HepG2 (cell line): ENCODE measurements at regions not wholly inside any gene's neighbourhood (a gene's known extent, or its start where the extent isn't known, plus 50 kb on each side); places are given as distances from the start of the nearest gene placed in this dataset.

ENCODE experiments used
- NFATC3 ChIP-seq: sonication (generic); formaldehyde crosslinking; IDR thresholded peaks from 2 replicates; pipeline ENCODE4 v1.5.1; 2020; ENCODE audit warnings: mild to moderate bottlenecking, missing genetic modification reagents
- ZNF274 ChIP-seq: sonication (generic); formaldehyde crosslinking; IDR thresholded peaks from 2 replicates; pipeline ENCODE4 v1.5.1; 2020; ENCODE audit warnings: mild to moderate bottlenecking, missing genetic modification reagents
- TF ChIP-seq, protein P1 (sequence below): sonication (generic); formaldehyde crosslinking; IDR thresholded peaks from 2 replicates; pipeline ENCODE4 v1.4.0; 2020; ENCODE audit warnings: missing genetic modification reagents

DNA sequence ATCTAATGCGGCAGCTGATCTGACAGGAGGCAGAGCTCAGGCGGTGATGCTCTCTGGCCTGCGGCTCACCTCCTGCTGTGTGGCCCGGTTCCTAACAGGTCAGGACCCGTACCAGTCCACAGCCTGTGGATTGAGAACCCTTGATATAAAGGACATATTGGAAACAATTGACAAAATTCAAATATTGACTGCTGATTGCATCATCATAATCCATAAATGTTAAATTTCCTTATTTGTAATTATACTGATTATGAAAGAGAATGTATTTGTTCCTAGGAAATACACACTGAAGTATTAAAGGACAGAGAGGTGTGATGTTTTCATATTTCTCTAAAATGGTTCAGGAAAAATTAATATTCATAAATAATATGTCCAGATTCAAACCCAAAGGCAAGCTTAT is 63.8 kb upstream of the SRD5A2 start:
- no peak for TF ChIP-seq ZNF274
- no peak for TF ChIP-seq NFATC3 (CRISPR knock-in tag)
- TF ChIP-seq, protein P1, sequence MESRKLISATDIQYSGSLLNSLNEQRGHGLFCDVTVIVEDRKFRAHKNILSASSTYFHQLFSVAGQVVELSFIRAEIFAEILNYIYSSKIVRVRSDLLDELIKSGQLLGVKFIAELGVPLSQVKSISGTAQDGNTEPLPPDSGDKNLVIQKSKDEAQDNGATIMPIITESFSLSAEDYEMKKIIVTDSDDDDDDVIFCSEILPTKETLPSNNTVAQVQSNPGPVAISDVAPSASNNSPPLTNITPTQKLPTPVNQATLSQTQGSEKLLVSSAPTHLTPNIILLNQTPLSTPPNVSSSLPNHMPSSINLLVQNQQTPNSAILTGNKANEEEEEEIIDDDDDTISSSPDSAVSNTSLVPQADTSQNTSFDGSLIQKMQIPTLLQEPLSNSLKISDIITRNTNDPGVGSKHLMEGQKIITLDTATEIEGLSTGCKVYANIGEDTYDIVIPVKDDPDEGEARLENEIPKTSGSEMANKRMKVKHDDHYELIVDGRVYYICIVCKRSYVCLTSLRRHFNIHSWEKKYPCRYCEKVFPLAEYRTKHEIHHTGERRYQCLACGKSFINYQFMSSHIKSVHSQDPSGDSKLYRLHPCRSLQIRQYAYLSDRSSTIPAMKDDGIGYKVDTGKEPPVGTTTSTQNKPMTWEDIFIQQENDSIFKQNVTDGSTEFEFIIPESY (CRISPR knock-in tag): no peak
